Astrocyte (in vitro differentiated cells and primary cell): ENCODE measurements at regions not wholly inside any gene's neighbourhood (a gene's known extent, or its start where the extent isn't known, plus 50 kb on each side); places are given as distances from the start of the nearest gene placed in this dataset.

Experiments used
- DNase-seq: peaks from one replicate; pipeline ENCODE4 v3.0.0-alpha.2; 2010; ENCODE audit warnings: low read depth
- FAIRE-seq: peaks from 2 replicates; lab custom pipeline; 2011; peaks lifted over from hg19 to GRCh38; lab: Jason Lieb, UNC
- H2AFZ ChIP-seq: 2 replicates; pipeline ENCODE4 v1.6.0; 2012; ENCODE audit warnings: low read depth, low read length, inconsistent platforms
- H3K27ac ChIP-seq: 2 replicates; pipeline ENCODE4 v1.5.1; 2011; ENCODE audit warnings: low read depth, low read length, inconsistent platforms
- H3K27me3 ChIP-seq: 2 replicates; pipeline ENCODE4 v1.6.0; 2011; ENCODE audit warnings: low read length, inconsistent platforms; ENCODE audit not compliant: insufficient read depth
- H3K36me3 ChIP-seq: 2 replicates; pipeline ENCODE4 v1.5.1; 2011; ENCODE audit warnings: low read length, inconsistent platforms; ENCODE audit not compliant: insufficient read depth
- H3K4me1 ChIP-seq: 2 replicates; pipeline ENCODE4 v1.5.1; 2011; ENCODE audit warnings: low read length, inconsistent platforms; ENCODE audit not compliant: insufficient read depth
- H3K4me2 ChIP-seq: 2 replicates; pipeline ENCODE4 v1.6.0; 2012; ENCODE audit warnings: low read length, inconsistent platforms
- H3K4me3 ChIP-seq: 2 replicates; pipeline ENCODE4 v1.5.1; 2011; ENCODE audit warnings: low read depth, mild to moderate bottlenecking, low read length, inconsistent platforms; ENCODE audit not compliant: insufficient read depth
- H3K79me2 ChIP-seq: 2 replicates; pipeline ENCODE4 v1.6.0; 2012; ENCODE audit warnings: mild to moderate bottlenecking, low read length, inconsistent platforms; ENCODE audit not compliant: insufficient read depth
- H3K9ac ChIP-seq: 2 replicates; pipeline ENCODE4 v1.6.0; 2012; ENCODE audit warnings: mild to moderate bottlenecking, low read length, inconsistent platforms
- H3K9me3 ChIP-seq: 2 replicates; pipeline ENCODE4 v1.5.1; 2012; ENCODE audit warnings: low read depth, mild to moderate bottlenecking, low read length, inconsistent platforms; ENCODE audit not compliant: insufficient read depth
- H4K20me1 ChIP-seq: 2 replicates; pipeline ENCODE4 v1.6.0; 2012; ENCODE audit warnings: low read length, inconsistent platforms; ENCODE audit not compliant: insufficient read depth
- H3K27ac Mint-ChIP-seq: one replicate; pipeline ENCODE4 v1.8.0; 2021; ENCODE audit warnings: mild to moderate bottlenecking, mixed read lengths; ENCODE audit not compliant: unreplicated experiment
- H3K27me3 Mint-ChIP-seq: one replicate; pipeline ENCODE4 v1.8.0; 2021; ENCODE audit warnings: low read depth, mixed read lengths; ENCODE audit not compliant: unreplicated experiment
- H3K36me3 Mint-ChIP-seq: one replicate; pipeline ENCODE4 v1.8.0; 2021; ENCODE audit warnings: low read depth, mixed read lengths; ENCODE audit not compliant: unreplicated experiment
- H3K4me1 Mint-ChIP-seq: one replicate; pipeline ENCODE4 v1.8.0; 2021; ENCODE audit warnings: low read depth, mixed read lengths; ENCODE audit not compliant: unreplicated experiment
- H3K4me3 Mint-ChIP-seq: one replicate; pipeline ENCODE4 v1.8.0; 2021; ENCODE audit warnings: mild to moderate bottlenecking, moderate library complexity, mixed read lengths; ENCODE audit not compliant: unreplicated experiment
- H3K9me3 Mint-ChIP-seq: one replicate; pipeline ENCODE4 v1.8.0; 2021; ENCODE audit warnings: mild to moderate bottlenecking, mixed read lengths; ENCODE audit not compliant: unreplicated experiment
- CTCF ChIP-seq: IDR thresholded peaks from 2 replicates; pipeline ENCODE4 v1.5.1; 2011; ENCODE audit warnings: low read depth, mild to moderate bottlenecking, inconsistent platforms, low read length, moderate library complexity; ENCODE audit not compliant: insufficient read depth
- EZH2 ChIP-seq: IDR thresholded peaks from 2 replicates; pipeline ENCODE4 v1.6.1; 2012; ENCODE audit warnings: mild to moderate bottlenecking, low read length, inconsistent platforms; ENCODE audit not compliant: insufficient read depth

GRCh38 chr2:58812771-58813344 is 571.7 kb upstream of the FANCL start:
- Histone ChIP-seq H3K27ac (no peak overlapping the region), H3K4me1 (no peaks in the 10 kb centered on the region), H3K36me3 (no peaks in the 10 kb centered on the region), H4K20me1 (no peaks in the 10 kb centered on the region), H3K27me3 (peaks cover 2% of the 10 kb centered on the region), H2AFZ (no peak overlapping the region), H3K9ac (no peak overlapping the region), H3K9me3 (no peaks in the 10 kb centered on the region), H3K79me2 (no peaks in the 10 kb centered on the region), H3K4me3 (no peak overlapping the region), H3K4me2 (no peak overlapping the region)
- DNase-seq (no peak), FAIRE-seq (no peak)
- H3K36me3 Mint-ChIP-seq: no peaks in the 10 kb centered on the region
- no peaks in the 10 kb centered on the region for H3K4me1 Mint-ChIP-seq
- TF ChIP-seq CTCF (no peak), EZH2 (no peak)
- no peaks in the 10 kb centered on the region for H3K9me3 Mint-ChIP-seq
- H3K27ac Mint-ChIP-seq: no peak overlapping the region
- no peak overlapping the region for H3K4me3 Mint-ChIP-seq
- no peaks in the 10 kb centered on the region for H3K27me3 Mint-ChIP-seq

GRCh38 chr2:58805126-58805525 is 564.0 kb upstream of the FANCL start:
- no peak overlapping the region for H3K9ac ChIP-seq
- Mint-ChIP-seq H3K27me3 (no peaks in the 10 kb centered on the region), H3K4me1 (no peaks in the 10 kb centered on the region), H3K9me3 (no peaks in the 10 kb centered on the region), H3K4me3 (no peak overlapping the region), H3K27ac (no peak overlapping the region), H3K36me3 (no peaks in the 10 kb centered on the region)
- H3K27ac ChIP-seq: no peak overlapping the region
- no peaks in the 10 kb centered on the region for H3K9me3 ChIP-seq
- H3K4me1 ChIP-seq: no peaks in the 10 kb centered on the region
- H3K79me2 ChIP-seq: no peaks in the 10 kb centered on the region
- H3K4me2 ChIP-seq: no peak overlapping the region
- TF ChIP-seq CTCF: no peak
- TF ChIP-seq EZH2: no peak
- H3K27me3 ChIP-seq: no peaks in the 10 kb centered on the region
- H4K20me1 ChIP-seq: no peaks in the 10 kb centered on the region
- FAIRE-seq (no peak), DNase-seq (no peak)
- H3K36me3 ChIP-seq: no peaks in the 10 kb centered on the region
- no peak overlapping the region for H2AFZ ChIP-seq
- H3K4me3 ChIP-seq: no peak overlapping the region

GRCh38 chr2:58803192-58803591 is 562.1 kb upstream of the FANCL start:
- Histone ChIP-seq H3K9me3 (no peaks in the 10 kb centered on the region), H3K4me1 (no peaks in the 10 kb centered on the region), H2AFZ (no peak overlapping the region), H3K27me3 (no peaks in the 10 kb centered on the region), H3K4me2 (no peak overlapping the region), H3K36me3 (no peaks in the 10 kb centered on the region), H3K9ac (no peak overlapping the region), H3K79me2 (no peaks in the 10 kb centered on the region), H3K4me3 (no peak overlapping the region), H3K27ac (no peak overlapping the region), H4K20me1 (no peaks in the 10 kb centered on the region)
- no peak overlapping the region for H3K27ac Mint-ChIP-seq
- no peaks in the 10 kb centered on the region for H3K9me3 Mint-ChIP-seq
- H3K27me3 Mint-ChIP-seq: no peaks in the 10 kb centered on the region
- FAIRE-seq: no peak
- TF ChIP-seq EZH2 (no peak), CTCF (no peak)
- H3K36me3 Mint-ChIP-seq: no peaks in the 10 kb centered on the region
- no peaks in the 10 kb centered on the region for H3K4me1 Mint-ChIP-seq
- H3K4me3 Mint-ChIP-seq: no peak overlapping the region
- DNase-seq: no peak
